ENCODE measurements at regions not wholly inside any gene's neighbourhood (a gene's known extent, or its start where the extent isn't known, plus 50 kb on each side); places are given as distances from the start of the nearest gene placed in this dataset.

GRCh38 chr14:44166611-44167010, 340.5 kb downstream of the FSCB start:
- TF ChIP-seq, protein P1, sequence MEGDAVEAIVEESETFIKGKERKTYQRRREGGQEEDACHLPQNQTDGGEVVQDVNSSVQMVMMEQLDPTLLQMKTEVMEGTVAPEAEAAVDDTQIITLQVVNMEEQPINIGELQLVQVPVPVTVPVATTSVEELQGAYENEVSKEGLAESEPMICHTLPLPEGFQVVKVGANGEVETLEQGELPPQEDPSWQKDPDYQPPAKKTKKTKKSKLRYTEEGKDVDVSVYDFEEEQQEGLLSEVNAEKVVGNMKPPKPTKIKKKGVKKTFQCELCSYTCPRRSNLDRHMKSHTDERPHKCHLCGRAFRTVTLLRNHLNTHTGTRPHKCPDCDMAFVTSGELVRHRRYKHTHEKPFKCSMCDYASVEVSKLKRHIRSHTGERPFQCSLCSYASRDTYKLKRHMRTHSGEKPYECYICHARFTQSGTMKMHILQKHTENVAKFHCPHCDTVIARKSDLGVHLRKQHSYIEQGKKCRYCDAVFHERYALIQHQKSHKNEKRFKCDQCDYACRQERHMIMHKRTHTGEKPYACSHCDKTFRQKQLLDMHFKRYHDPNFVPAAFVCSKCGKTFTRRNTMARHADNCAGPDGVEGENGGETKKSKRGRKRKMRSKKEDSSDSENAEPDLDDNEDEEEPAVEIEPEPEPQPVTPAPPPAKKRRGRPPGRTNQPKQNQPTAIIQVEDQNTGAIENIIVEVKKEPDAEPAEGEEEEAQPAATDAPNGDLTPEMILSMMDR (IDR thresholded peaks at IDR 0.05), result no peak
- no peak for TF ChIP-seq EP300 (IDR thresholded peaks at IDR 0.05; ENCODE audit: low read depth)
- TF ChIP-seq POLR2AphosphoS5 (IDR thresholded peaks at IDR 0.05), result no peak
